ENCODE measurements at regions not wholly inside any gene's neighbourhood (a gene's known extent, or its start where the extent isn't known, plus 50 kb on each side); places are given as distances from the start of the nearest gene placed in this dataset.

- no peak for ATAC-seq (ENCODE audit: low read depth)
- no peaks in the 10 kb centered on the region for H3K4me1 Mint-ChIP-seq
Observed at GRCh38 chr9:108516391-108516790, 339.4 kb downstream of the ACTL7B start.

GRCh38 chr9:108515856-108516255 is 339.9 kb downstream of the ACTL7B start:
- ATAC-seq (ENCODE audit: low read depth) (no peak), DNase-seq (no peak)
- TF ChIP-seq, protein P1, sequence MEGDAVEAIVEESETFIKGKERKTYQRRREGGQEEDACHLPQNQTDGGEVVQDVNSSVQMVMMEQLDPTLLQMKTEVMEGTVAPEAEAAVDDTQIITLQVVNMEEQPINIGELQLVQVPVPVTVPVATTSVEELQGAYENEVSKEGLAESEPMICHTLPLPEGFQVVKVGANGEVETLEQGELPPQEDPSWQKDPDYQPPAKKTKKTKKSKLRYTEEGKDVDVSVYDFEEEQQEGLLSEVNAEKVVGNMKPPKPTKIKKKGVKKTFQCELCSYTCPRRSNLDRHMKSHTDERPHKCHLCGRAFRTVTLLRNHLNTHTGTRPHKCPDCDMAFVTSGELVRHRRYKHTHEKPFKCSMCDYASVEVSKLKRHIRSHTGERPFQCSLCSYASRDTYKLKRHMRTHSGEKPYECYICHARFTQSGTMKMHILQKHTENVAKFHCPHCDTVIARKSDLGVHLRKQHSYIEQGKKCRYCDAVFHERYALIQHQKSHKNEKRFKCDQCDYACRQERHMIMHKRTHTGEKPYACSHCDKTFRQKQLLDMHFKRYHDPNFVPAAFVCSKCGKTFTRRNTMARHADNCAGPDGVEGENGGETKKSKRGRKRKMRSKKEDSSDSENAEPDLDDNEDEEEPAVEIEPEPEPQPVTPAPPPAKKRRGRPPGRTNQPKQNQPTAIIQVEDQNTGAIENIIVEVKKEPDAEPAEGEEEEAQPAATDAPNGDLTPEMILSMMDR (IDR thresholded peaks at IDR 0.05), result no peak
- no peaks in the 10 kb centered on the region for H3K9me3 Mint-ChIP-seq
- no peaks in the 10 kb centered on the region for H3K27me3 Mint-ChIP-seq
- ChIA-PET POLR2A (no interaction called here), CTCF (no interaction called here)
- no peaks in the 10 kb centered on the region for H3K4me1 Mint-ChIP-seq
- no peak overlapping the region for H3K4me3 Mint-ChIP-seq
- H3K36me3 Mint-ChIP-seq (ENCODE audit: low read depth), result no peaks in the 10 kb centered on the region
- intact Hi-C loops (cut with micrococcal nuclease), result no loop called here
- no peak overlapping the region for H3K27ac Mint-ChIP-seq

More at GRCh38 chr9:108516391-108516790, 339.4 kb downstream of the ACTL7B start:
- H3K27me3 Mint-ChIP-seq, result no peaks in the 10 kb centered on the region
- TF ChIP-seq, protein P1 (IDR thresholded peaks at IDR 0.05), result no peak
- ChIA-PET CTCF (no interaction called here), POLR2A (no interaction called here)
- H3K27ac Mint-ChIP-seq, result no peak overlapping the region
- DNase-seq, result no peak
- intact Hi-C loops (cut with micrococcal nuclease), result no loop called here
- H3K36me3 Mint-ChIP-seq (ENCODE audit: low read depth), result no peaks in the 10 kb centered on the region
- H3K9me3 Mint-ChIP-seq, result no peaks in the 10 kb centered on the region
- H3K4me3 Mint-ChIP-seq, result no peak overlapping the region

GRCh38 chr9:108512426-108513173 is 343.2 kb downstream of the ACTL7B start:
- ChIA-PET POLR2A (no interaction called here), CTCF (no interaction called here)
- Mint-ChIP-seq H3K4me1 (no peaks in the 10 kb centered on the region), H3K4me3 (no peak overlapping the region), H3K9me3 (no peaks in the 10 kb centered on the region), H3K27ac (no peak overlapping the region), H3K27me3 (no peaks in the 10 kb centered on the region), H3K36me3 (ENCODE audit: low read depth) (no peaks in the 10 kb centered on the region)
- no peak for ATAC-seq (ENCODE audit: low read depth)
- DNase-seq, result no peak
- TF ChIP-seq, protein P1 (IDR thresholded peaks at IDR 0.05), result no peak
- intact Hi-C loops (cut with micrococcal nuclease), result no loop called here

GRCh38 chr9:108511307-108511706 is 344.5 kb downstream of the ACTL7B start:
- no peaks in the 10 kb centered on the region for H3K36me3 Mint-ChIP-seq (ENCODE audit: low read depth)
- H3K9me3 Mint-ChIP-seq, result no peaks in the 10 kb centered on the region
- no peak overlapping the region for H3K27ac Mint-ChIP-seq
- ChIA-PET POLR2A (no interaction called here), CTCF (no interaction called here)
- no peak for ATAC-seq (ENCODE audit: low read depth)
- intact Hi-C loops (cut with micrococcal nuclease), result no loop called here
- H3K4me1 Mint-ChIP-seq, result no peaks in the 10 kb centered on the region
- H3K4me3 Mint-ChIP-seq, result no peak overlapping the region
- H3K27me3 Mint-ChIP-seq, result no peaks in the 10 kb centered on the region
- TF ChIP-seq, protein P1 (IDR thresholded peaks at IDR 0.05), result no peak
- no peak for DNase-seq

- H3K27ac Mint-ChIP-seq, result no peak overlapping the region
- ChIA-PET POLR2A (no interaction called here), CTCF (no interaction called here)
Observed at GRCh38 chr9:108496846-108497245, 358.9 kb downstream of the ACTL7B start.

More at GRCh38 chr9:108496846-108497245, 358.9 kb downstream of the ACTL7B start:
- Mint-ChIP-seq H3K4me1 (no peaks in the 10 kb centered on the region), H3K4me3 (no peak overlapping the region), H3K27me3 (no peaks in the 10 kb centered on the region), H3K36me3 (ENCODE audit: low read depth) (no peaks in the 10 kb centered on the region), H3K9me3 (no peaks in the 10 kb centered on the region)
- intact Hi-C loops (cut with micrococcal nuclease), result no loop called here
- TF ChIP-seq, protein P1 (IDR thresholded peaks at IDR 0.05), result no peak
- ATAC-seq (ENCODE audit: low read depth) (no peak), DNase-seq (no peak)
